ENCODE measurements at regions not wholly inside any gene's neighbourhood (a gene's known extent, or its start where the extent isn't known, plus 50 kb on each side); places are given as distances from the start of the nearest gene placed in this dataset.

DNA sequence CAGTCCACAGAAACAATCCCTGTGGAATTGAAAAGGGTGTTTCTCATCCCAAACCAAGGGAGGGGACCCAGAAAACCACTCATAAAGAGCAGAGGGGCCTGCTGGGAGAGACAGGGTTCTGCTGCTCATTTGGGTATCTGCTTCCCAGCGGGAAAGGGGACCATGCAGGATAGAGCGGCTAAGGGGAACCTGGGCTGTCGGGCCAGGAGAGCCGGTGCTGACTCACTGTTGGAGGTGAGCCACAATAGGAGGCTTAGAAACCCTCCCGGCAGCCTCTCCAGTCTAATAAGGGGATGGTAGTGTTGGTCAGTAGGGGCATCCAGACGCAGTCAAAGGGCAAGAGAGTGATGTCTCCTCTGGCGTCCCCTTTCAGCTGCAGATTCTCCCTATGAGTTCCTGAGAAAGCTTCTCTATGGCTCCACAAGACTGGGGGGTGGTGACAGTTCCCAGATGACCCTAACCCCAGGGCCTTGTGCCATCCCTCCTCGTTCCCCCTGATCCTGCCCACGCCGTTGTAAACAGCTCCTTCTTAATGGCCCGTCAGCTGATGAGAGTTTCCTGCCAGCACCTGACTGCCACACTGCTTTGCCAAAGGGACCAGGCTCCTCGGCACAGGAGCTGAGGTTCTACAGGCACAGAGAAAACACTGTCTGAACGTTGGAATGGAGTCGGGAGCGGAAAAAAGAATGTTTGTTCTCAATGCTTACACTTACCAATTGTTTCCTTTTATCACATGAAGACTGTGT lies 646.1 kb upstream of the DEFB115 start:
- TF ChIP-seq POLR2A (IDR thresholded peaks at IDR 0.05), result no peak
- TF ChIP-seq, protein P1, sequence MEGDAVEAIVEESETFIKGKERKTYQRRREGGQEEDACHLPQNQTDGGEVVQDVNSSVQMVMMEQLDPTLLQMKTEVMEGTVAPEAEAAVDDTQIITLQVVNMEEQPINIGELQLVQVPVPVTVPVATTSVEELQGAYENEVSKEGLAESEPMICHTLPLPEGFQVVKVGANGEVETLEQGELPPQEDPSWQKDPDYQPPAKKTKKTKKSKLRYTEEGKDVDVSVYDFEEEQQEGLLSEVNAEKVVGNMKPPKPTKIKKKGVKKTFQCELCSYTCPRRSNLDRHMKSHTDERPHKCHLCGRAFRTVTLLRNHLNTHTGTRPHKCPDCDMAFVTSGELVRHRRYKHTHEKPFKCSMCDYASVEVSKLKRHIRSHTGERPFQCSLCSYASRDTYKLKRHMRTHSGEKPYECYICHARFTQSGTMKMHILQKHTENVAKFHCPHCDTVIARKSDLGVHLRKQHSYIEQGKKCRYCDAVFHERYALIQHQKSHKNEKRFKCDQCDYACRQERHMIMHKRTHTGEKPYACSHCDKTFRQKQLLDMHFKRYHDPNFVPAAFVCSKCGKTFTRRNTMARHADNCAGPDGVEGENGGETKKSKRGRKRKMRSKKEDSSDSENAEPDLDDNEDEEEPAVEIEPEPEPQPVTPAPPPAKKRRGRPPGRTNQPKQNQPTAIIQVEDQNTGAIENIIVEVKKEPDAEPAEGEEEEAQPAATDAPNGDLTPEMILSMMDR (IDR thresholded peaks at IDR 0.05), result no peak
